ENCODE measurements at regions not wholly inside any gene's neighbourhood (a gene's known extent, or its start where the extent isn't known, plus 50 kb on each side); places are given as distances from the start of the nearest gene placed in this dataset.
"Not testable (repeated sequence)": the region's sequence is repeated elsewhere in the genome, so short reads cannot be mapped to it uniquely, and the experiment has no call there.

DNA sequence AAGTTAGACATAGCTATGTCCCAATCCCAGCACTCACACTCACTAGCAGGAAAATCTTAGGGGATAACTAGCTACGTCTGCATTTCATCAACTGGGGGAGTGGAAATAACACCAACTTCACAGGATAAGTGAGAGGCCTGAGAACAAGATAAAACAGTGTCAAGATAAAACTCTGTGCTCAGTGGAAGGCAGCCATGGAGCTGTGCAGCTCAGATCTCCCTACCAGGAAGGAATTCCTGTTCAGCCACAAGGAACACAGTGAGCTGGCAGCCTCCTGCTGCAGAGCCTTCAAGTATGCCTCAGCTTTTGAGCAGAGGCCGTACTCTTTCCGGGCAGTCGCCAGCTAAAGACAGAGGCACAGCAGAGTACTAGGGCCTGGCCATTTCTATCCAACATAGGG lies 115.8 kb upstream of the TOPAZ1 start:
- ATAC-seq (no peak), DNase-seq (no peak)
- intact Hi-C loops (cut with DNase I, micrococcal nuclease): no loop called here

- no peak for DNase-seq
- no peak for ATAC-seq
- intact Hi-C loops (cut with DNase I, micrococcal nuclease): no loop called here
These were observed 113.5 kb upstream of the TOPAZ1 start for GRCh38 chr3:44128057-44128775.

GRCh38 chr3:44130249-44130648 lies 111.4 kb upstream of the TOPAZ1 start:
- intact Hi-C loops (cut with DNase I, micrococcal nuclease): no loop called here
- ATAC-seq (no peak), DNase-seq (no peak)

DNA sequence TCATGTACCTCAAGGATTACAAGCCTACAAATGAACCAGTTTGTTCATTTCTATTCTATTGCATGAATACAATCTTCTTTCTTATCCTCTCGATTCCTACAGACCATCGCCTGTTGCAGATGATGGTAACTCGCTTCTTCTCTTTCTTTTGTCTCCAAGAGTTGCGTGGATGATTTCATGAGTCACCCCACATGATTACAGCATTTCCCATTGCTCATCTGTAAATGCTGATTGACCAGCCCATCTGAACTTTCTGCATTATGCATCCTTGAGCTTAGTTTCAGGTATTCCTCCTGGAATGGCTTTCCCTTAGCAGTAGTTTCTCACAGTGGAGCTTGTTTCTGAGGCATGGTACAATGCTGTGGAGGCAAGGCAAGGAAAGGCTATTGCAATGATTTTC lies 109.6 kb upstream of the TOPAZ1 start:
- ATAC-seq: no peak
- no peak for DNase-seq
- intact Hi-C loops (cut with DNase I, micrococcal nuclease): no loop called here

- ATAC-seq (no peak), DNase-seq (no peak)
- intact Hi-C loops (cut with DNase I, micrococcal nuclease): no loop called here
These were observed 109.1 kb upstream of the TOPAZ1 start for GRCh38 chr3:44132593-44132992.

GRCh38 chr3:44136421-44136820 lies 105.3 kb upstream of the TOPAZ1 start:
- DNase-seq (no peak), ATAC-seq (no peak)
- intact Hi-C loops (cut with DNase I, micrococcal nuclease): no loop called here

GRCh38 chr3:44146073-44146472 lies 95.6 kb upstream of the TOPAZ1 start:
- DNase-seq (no peak), ATAC-seq (no peak)
- intact Hi-C loops (cut with DNase I, micrococcal nuclease): no loop called here

DNA sequence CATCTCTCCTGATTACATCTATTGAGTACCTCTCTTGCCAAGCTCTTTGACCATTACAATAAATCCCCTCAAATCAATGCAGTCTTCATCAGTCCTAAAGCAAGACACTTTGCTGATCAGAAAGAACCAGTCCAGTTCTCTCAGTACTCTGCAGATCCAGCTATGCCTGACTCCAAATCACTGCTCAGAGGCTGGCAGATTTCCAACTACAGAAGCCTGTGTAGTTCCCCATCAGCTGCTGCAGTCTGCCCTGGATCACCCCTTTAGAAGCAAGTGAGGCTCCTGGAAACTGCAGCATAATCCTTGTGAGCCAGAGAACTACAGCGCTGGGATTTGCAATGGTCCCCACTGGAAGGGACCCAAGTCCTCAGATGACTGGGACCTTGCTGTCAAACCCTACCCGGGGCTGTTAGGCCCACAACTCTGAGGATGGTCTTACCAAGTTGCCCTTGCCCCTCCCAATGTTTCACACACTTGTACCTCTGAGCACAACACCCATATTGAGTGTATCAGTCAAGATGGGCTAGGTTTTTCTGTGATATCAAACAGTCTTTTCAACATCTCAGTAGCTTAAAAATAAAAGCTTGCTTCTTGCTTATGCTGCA lies 81.9 kb upstream of the TOPAZ1 start:
- DNase-seq: no peak
- intact Hi-C loops (cut with DNase I, micrococcal nuclease): no loop called here
- no peak for ATAC-seq

DNA sequence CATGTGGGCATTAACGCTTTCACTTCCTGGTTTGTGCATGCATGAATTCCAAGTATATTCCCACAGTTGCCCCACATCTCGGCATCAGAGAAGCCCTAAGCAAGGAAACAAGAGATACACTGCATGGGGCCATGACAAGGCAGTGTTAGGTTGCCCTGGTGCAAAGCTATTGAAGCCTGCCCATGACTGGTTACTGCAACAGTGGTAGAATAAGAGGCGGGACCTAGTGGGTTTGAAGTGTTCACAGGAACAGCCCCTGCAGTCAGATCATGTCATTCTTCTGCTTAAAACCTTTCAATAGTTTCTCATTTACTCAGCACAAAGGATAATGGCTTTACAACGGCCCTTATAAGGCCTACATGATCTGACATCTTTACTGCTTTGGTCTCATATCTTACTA lies 80.9 kb upstream of the TOPAZ1 start:
- intact Hi-C loops (cut with DNase I, micrococcal nuclease): no loop called here
- ATAC-seq (no peak), DNase-seq (no peak)

DNA sequence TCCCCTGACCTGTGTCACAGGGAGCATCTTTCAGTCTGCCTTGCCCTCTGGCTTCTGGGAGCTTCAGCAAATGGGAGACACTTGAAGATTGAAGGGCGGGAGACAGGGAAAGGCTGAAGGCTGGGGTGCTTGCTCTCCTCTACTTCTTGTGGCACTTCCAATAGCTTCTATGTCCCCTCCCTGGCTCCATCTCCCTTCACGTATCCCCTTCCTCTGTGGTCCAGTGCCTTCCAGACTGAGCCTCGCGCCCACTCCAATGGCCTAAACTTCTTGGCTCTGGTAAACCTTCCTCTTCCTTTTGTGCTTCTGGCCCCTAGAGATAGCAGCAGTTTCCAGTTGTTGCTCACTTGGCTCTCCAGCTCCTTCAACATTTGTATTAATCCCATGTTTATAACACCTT lies 69.8 kb upstream of the TOPAZ1 start:
- no peak for ATAC-seq
- intact Hi-C loops (cut with DNase I, micrococcal nuclease): no loop called here
- DNase-seq: no peak

- intact Hi-C loops (cut with DNase I, micrococcal nuclease); DNase-seq; ATAC-seq: not testable (repeated sequence)
These were observed 69.0 kb upstream of the TOPAZ1 start for GRCh38 chr3:44172701-44173100.

DNA sequence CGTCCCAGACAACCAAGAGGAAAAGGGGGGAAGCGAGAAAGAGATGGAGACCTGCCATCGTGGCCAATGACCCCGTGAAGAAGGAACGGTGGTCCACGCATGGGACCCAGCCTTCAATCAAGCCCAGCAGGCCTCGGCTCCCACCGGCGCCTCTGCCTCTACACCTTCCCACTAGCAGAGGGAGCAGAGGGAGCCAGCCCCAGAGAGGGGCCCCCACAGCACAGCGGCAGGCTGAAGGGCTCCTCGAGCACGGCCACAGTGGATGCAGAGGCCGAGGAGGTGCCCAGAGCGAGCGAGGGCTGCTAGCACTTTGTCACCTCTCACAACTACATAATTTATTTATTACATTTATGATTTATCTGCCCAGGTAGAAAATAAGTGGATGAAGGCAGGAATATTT lies 68.4 kb upstream of the TOPAZ1 start:
- DNase-seq: no peak
- no peak for ATAC-seq
- intact Hi-C loops (cut with DNase I, micrococcal nuclease): no loop called here

DNA sequence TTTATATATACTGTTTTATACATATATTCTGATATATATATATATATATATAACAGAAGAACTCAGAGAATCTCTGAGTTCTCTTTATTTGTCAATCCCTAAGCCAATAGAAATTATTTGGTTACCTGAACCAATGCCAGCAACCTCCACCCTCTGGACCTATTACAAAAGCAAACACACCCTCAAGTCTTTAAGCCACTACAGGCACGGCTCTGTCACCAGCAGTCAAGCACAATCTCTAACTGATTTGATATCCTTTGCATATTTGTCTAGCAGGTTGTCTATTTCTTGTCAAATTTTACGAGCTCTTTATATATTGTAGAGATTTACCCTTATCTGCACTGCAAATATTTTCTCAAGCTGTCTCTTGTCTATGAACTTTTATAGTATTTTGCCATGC lies 66.6 kb upstream of the TOPAZ1 start:
- intact Hi-C loops (cut with DNase I, micrococcal nuclease): no loop called here
- DNase-seq (no peak), ATAC-seq (peak; percentile 80)

- no peak for ATAC-seq
- intact Hi-C loops (cut with DNase I, micrococcal nuclease): no loop called here
- DNase-seq: no peak
These were observed 62.4 kb upstream of the TOPAZ1 start for GRCh38 chr3:44179246-44179645.

DNA sequence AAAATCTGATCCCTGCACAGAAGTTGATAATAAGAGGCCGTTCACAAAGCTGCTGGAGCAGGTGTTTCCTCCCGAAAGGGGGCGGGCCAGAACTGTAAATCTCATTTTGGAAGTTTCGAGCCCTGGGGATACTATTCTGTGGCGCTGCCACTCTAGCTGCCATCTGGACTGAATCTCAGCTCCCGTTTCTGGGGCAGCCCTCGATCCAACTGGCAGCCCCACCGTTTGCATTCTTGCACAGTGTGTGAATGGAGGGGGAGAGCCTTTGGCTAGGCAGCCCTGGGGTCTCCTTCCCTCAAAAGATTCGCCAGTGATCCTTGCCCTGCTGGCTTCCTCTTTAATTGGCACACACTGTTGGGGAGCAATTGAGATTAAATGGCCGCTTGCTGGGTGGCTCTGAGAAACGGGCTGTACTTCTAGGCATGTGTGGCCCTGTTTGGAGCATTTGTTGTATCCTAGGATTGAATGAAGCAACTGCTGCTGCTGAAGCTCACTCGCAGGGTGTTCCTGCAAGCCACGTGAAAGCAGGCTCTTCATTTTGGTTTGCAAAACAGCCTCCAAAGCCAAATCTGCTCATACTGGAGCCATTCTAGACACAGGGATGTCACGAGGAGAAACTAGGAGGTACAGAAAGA lies 57.2 kb upstream of the TOPAZ1 start:
- peak in 1 of 2 donors; percentile 21 for DNase-seq
- no peak for ATAC-seq

GRCh38 chr3:44185396-44185915 lies 56.2 kb upstream of the TOPAZ1 start:
- intact Hi-C loops (cut with DNase I, micrococcal nuclease): no loop called here
- DNase-seq (no peak), ATAC-seq (no peak)

More for the DNA sequence above, 57.2 kb upstream of the TOPAZ1 start:
- intact Hi-C loops (cut with DNase I, micrococcal nuclease): no loop called here

DNA sequence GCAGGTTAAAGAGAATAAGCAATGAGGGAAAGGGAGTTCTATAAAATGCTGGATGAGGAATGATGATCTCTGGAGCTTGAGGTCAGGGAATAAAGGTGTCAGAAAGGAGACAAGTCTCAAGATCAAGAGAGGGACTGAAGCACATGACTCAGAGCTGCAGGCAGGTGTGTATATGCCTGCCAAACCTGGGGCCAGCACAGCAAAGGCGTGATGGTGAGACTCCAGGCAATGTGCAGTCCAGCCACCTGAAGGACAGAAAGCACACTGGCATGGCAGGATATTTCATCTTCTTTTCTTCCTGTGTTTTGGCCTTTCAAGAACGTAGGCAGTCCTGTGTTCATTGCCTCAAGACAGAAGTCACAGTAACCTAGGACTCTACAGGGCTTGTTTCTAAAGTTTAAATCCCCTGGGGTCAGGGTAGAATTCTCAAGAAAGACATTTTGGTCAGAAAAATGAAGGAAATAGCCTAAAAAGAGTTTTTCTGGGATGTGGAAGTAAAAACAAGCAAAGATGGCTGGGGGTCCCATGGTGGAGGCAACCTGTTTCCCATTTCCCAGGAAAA lies 55.5 kb upstream of the TOPAZ1 start:
- intact Hi-C loops (cut with DNase I, micrococcal nuclease): no loop called here
- DNase-seq (no peak), ATAC-seq (no peak)

- DNase-seq (no peak), ATAC-seq (no peak)
- intact Hi-C loops (cut with DNase I, micrococcal nuclease): no loop called here
These were observed 55.0 kb upstream of the TOPAZ1 start for GRCh38 chr3:44186712-44187111.

Measured in left colon (tissue), 2 donors.